Osteoblast (primary cell): ENCODE measurements at regions not wholly inside any gene's neighbourhood (a gene's known extent, or its start where the extent isn't known, plus 50 kb on each side); places are given as distances from the start of the nearest gene placed in this dataset.

Source experiments
- DNase-seq: peaks from one replicate; pipeline ENCODE4 v3.0.0; 2011; ENCODE audit warnings: low spot score, mixed read lengths; ENCODE audit not compliant: insufficient read length; ENCODE audit errors: missing footprints
- H2AFZ ChIP-seq: 2 replicates; pipeline ENCODE4 v1.6.0; 2011; ENCODE audit warnings: mild to moderate bottlenecking, low read length
- H3K27ac ChIP-seq: 2 replicates; pipeline ENCODE4 v1.5.1; 2011; ENCODE audit warnings: mild to moderate bottlenecking, low read depth, low read length, moderate library complexity
- H3K27me3 ChIP-seq: 2 replicates; pipeline ENCODE4 v1.6.0; 2012; ENCODE audit warnings: mild to moderate bottlenecking, control low read depth, inconsistent platforms, low read length, moderate library complexity; ENCODE audit not compliant: insufficient read depth
- H3K36me3 ChIP-seq: 2 replicates; pipeline ENCODE4 v1.5.1; 2011; ENCODE audit warnings: mild to moderate bottlenecking, low read length, control low read depth, moderate library complexity; ENCODE audit not compliant: insufficient read depth
- H3K4me1 ChIP-seq: 2 replicates; pipeline ENCODE4 v1.5.1; 2011; ENCODE audit warnings: mild to moderate bottlenecking, low read length, control low read depth, moderate library complexity; ENCODE audit not compliant: insufficient read depth
- H3K4me2 ChIP-seq: 2 replicates; pipeline ENCODE4 v1.6.0; 2011; ENCODE audit warnings: mild to moderate bottlenecking, low read length; ENCODE audit not compliant: insufficient read depth
- H3K4me3 ChIP-seq: fragments of 200-600 bp; sonication (generic); 3 replicates; pipeline ENCODE4 v1.5.1; 2012; ENCODE audit warnings: mild to moderate bottlenecking, low read length, inconsistent platforms; ENCODE audit not compliant: insufficient read depth
- H3K79me2 ChIP-seq: 2 replicates; pipeline ENCODE4 v1.6.0; 2012; ENCODE audit warnings: mild to moderate bottlenecking, low read length, control low read depth, inconsistent platforms; ENCODE audit not compliant: insufficient read depth
- H3K9me3 ChIP-seq: 2 replicates; pipeline ENCODE4 v1.5.1; 2011; ENCODE audit warnings: low read depth, low read length, control low read depth
- H4K20me1 ChIP-seq: 2 replicates; pipeline ENCODE4 v1.6.0; 2012; ENCODE audit warnings: mild to moderate bottlenecking, low read length, control low read depth; ENCODE audit not compliant: insufficient read depth
- TF ChIP-seq, protein P1 (sequence below): IDR thresholded peaks from 2 replicates; pipeline ENCODE4 v1.5.1; 2011; ENCODE audit warnings: mild to moderate bottlenecking, low read depth, low read length, moderate library complexity; ENCODE audit errors: extremely low read depth

GRCh38 chr1:56339786-56340465 is 239.4 kb downstream of the PLPP3 start:
- Histone ChIP-seq H3K4me3 (no peak overlapping the region), H3K27me3 (no peaks in the 10 kb centered on the region), H3K27ac (no peak overlapping the region), H3K9me3 (no peaks in the 10 kb centered on the region), H3K4me1 (no peaks in the 10 kb centered on the region), H4K20me1 (no peaks in the 10 kb centered on the region), H2AFZ (no peak overlapping the region), H3K79me2 (no peaks in the 10 kb centered on the region), H3K36me3 (no peaks in the 10 kb centered on the region), H3K4me2 (no peak overlapping the region)
- TF ChIP-seq, protein P1, sequence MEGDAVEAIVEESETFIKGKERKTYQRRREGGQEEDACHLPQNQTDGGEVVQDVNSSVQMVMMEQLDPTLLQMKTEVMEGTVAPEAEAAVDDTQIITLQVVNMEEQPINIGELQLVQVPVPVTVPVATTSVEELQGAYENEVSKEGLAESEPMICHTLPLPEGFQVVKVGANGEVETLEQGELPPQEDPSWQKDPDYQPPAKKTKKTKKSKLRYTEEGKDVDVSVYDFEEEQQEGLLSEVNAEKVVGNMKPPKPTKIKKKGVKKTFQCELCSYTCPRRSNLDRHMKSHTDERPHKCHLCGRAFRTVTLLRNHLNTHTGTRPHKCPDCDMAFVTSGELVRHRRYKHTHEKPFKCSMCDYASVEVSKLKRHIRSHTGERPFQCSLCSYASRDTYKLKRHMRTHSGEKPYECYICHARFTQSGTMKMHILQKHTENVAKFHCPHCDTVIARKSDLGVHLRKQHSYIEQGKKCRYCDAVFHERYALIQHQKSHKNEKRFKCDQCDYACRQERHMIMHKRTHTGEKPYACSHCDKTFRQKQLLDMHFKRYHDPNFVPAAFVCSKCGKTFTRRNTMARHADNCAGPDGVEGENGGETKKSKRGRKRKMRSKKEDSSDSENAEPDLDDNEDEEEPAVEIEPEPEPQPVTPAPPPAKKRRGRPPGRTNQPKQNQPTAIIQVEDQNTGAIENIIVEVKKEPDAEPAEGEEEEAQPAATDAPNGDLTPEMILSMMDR: no peak
- no peak for DNase-seq

- Histone ChIP-seq H3K9me3 (no peaks in the 10 kb centered on the region), H3K27ac (no peak overlapping the region), H3K36me3 (no peaks in the 10 kb centered on the region), H3K4me3 (no peak overlapping the region), H3K79me2 (no peaks in the 10 kb centered on the region), H3K27me3 (no peaks in the 10 kb centered on the region), H3K4me2 (no peak overlapping the region), H2AFZ (no peak overlapping the region), H3K4me1 (no peaks in the 10 kb centered on the region), H4K20me1 (no peaks in the 10 kb centered on the region)
- DNase-seq: no peak
- TF ChIP-seq, protein P1: no peak
Measured at GRCh38 chr1:56339093-56339492, 240.3 kb downstream of the PLPP3 start.

GRCh38 chr1:56336982-56337381 is 242.4 kb downstream of the PLPP3 start:
- Histone ChIP-seq H3K27ac (no peak overlapping the region), H3K36me3 (no peaks in the 10 kb centered on the region), H4K20me1 (no peaks in the 10 kb centered on the region), H2AFZ (no peak overlapping the region), H3K4me2 (no peak overlapping the region), H3K4me3 (no peak overlapping the region), H3K4me1 (no peaks in the 10 kb centered on the region), H3K9me3 (no peaks in the 10 kb centered on the region), H3K79me2 (no peaks in the 10 kb centered on the region), H3K27me3 (no peaks in the 10 kb centered on the region)
- TF ChIP-seq, protein P1: no peak
- no peak for DNase-seq

GRCh38 chr1:56335394-56335793 is 244.0 kb downstream of the PLPP3 start:
- Histone ChIP-seq H3K9me3 (no peaks in the 10 kb centered on the region), H3K79me2 (no peaks in the 10 kb centered on the region), H3K27ac (no peak overlapping the region), H3K4me1 (peaks cover 5% of the 10 kb centered on the region), H2AFZ (no peak overlapping the region), H3K36me3 (no peaks in the 10 kb centered on the region), H3K4me2 (no peak overlapping the region), H3K4me3 (no peak overlapping the region), H4K20me1 (no peaks in the 10 kb centered on the region), H3K27me3 (no peaks in the 10 kb centered on the region)
- TF ChIP-seq, protein P1: no peak
- DNase-seq: no peak
